ENCODE measurements at regions not wholly inside any gene's neighbourhood (a gene's known extent, or its start where the extent isn't known, plus 50 kb on each side); places are given as distances from the start of the nearest gene placed in this dataset.

GRCh38 chr12:24175284-24175683 is 225.8 kb upstream of the SOX5 start:
- POLR2A ChIA-PET = no interaction called here
- ATAC-seq (no peak), DNase-seq (ENCODE audit: low spot score) (no peak)
- Mint-ChIP-seq H3K27me3 (ENCODE audit: low read depth) (no peaks in the 10 kb centered on the region), H3K9me3 (no peaks in the 10 kb centered on the region), H3K4me3 (no peak overlapping the region), H3K36me3 (no peaks in the 10 kb centered on the region), H3K4me1 (peaks cover 22% of the 10 kb centered on the region), H3K27ac (no peak overlapping the region)
- CTCF ChIA-PET = no interaction called here
- no peak for TF ChIP-seq MLX (CRISPR knock-in tag; IDR thresholded peaks at IDR 0.05)
- TF ChIP-seq E2F5 (CRISPR knock-in tag; IDR thresholded peaks at IDR 0.05) = no peak
- no peak for TF ChIP-seq ZNF416 (CRISPR knock-in tag; IDR thresholded peaks at IDR 0.05)
- TF ChIP-seq ERG (CRISPR knock-in tag; IDR thresholded peaks at IDR 0.05) = no peak
- no peak for TF ChIP-seq FOXK1 (CRISPR knock-in tag; IDR thresholded peaks at IDR 0.05)
- no peak for TF ChIP-seq E2F1 (CRISPR knock-in tag; IDR thresholded peaks at IDR 0.05)
- TF ChIP-seq USF2 (CRISPR knock-in tag; IDR thresholded peaks at IDR 0.05) = no peak
- no peak for TF ChIP-seq USF1 (CRISPR knock-in tag; IDR thresholded peaks at IDR 0.05)
- no peak for TF ChIP-seq ATF6 (CRISPR knock-in tag; IDR thresholded peaks at IDR 0.05)
- TF ChIP-seq ZBTB21 (CRISPR knock-in tag; IDR thresholded peaks at IDR 0.05; ENCODE audit: borderline replicate concordance) = no peak
- no peak for TF ChIP-seq EMX1 (CRISPR knock-in tag; IDR thresholded peaks at IDR 0.05)
- no peak for TF ChIP-seq PREB (CRISPR knock-in tag; IDR thresholded peaks at IDR 0.05; ENCODE audit: borderline replicate concordance)
- no peak for TF ChIP-seq ZNF219 (CRISPR knock-in tag; IDR thresholded peaks at IDR 0.05; ENCODE audit: borderline replicate concordance)
- no peak for TF ChIP-seq ZNF396 (CRISPR knock-in tag; IDR thresholded peaks at IDR 0.05; ENCODE audit: borderline replicate concordance)

GRCh38 chr12:24173067-24173466 is 223.6 kb upstream of the SOX5 start:
- peaks cover 22% of the 10 kb centered on the region for H3K4me1 Mint-ChIP-seq
- H3K27me3 Mint-ChIP-seq (ENCODE audit: low read depth) = no peaks in the 10 kb centered on the region
- no peaks in the 10 kb centered on the region for H3K9me3 Mint-ChIP-seq
- ATAC-seq (no peak), DNase-seq (ENCODE audit: low spot score) (no peak)
- H3K36me3 Mint-ChIP-seq = no peaks in the 10 kb centered on the region
- ChIA-PET POLR2A (no interaction called here), CTCF (no interaction called here)
- H3K27ac Mint-ChIP-seq = peak overlapping the region; percentile 51
- TF ChIP-seq E2F4 (CRISPR knock-in tag; IDR thresholded peaks at IDR 0.05; ENCODE audit: borderline replicate concordance, low read depth) (no peak), ZMAT4 (CRISPR knock-in tag; IDR thresholded peaks at IDR 0.05) (no peak), TEAD1 (CRISPR knock-in tag; IDR thresholded peaks at IDR 0.05) (no peak), ZNF416 (CRISPR knock-in tag; IDR thresholded peaks at IDR 0.05) (no peak), CREB1 (CRISPR knock-in tag; IDR thresholded peaks at IDR 0.05) (no peak)
- H3K4me3 Mint-ChIP-seq = no peak overlapping the region

Data from WTC11 (cell line).